ENCODE measurements at regions not wholly inside any gene's neighbourhood (a gene's known extent, or its start where the extent isn't known, plus 50 kb on each side); places are given as distances from the start of the nearest gene placed in this dataset.

- no peak for TF ChIP-seq CTCF (conservative IDR thresholded peaks at IDR 0.05; ENCODE audit: low read length)
- TF ChIP-seq EZH2phosphoT487 (IDR thresholded peaks at IDR 0.05; ENCODE audit: borderline replicate concordance, low read depth, low read length): no peak
Observed at GRCh38 chr5:36496471-36496870, 109.9 kb upstream of the SLC1A3 start.
